ENCODE measurements at regions not wholly inside any gene's neighbourhood (a gene's known extent, or its start where the extent isn't known, plus 50 kb on each side); places are given as distances from the start of the nearest gene placed in this dataset.
"Not testable (repeated sequence)": the region's sequence is repeated elsewhere in the genome, so short reads cannot be mapped to it uniquely, and the experiment has no call there.

DNA sequence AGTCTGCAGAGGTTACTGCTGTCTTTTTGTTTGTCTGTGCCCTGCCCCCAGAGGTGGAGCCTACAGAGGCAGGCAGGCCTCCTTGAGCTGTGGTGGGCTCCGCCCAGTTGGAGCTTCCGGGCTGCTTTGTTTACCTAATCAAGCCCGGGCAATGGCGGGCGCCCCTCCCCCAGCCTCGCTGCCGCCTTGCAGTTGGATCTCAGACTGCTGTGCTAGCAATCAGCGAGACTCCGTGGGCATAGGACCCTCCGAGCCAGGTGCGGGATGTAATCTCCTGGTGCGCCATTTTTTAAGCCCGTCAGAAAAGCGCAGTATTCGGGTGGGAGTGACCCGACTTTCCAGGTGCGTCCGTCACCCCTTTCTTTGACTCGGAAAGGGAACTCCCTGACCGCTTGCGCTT, 141.5 kb upstream of the NTF3 start:
- TF ChIP-seq, protein P1, sequence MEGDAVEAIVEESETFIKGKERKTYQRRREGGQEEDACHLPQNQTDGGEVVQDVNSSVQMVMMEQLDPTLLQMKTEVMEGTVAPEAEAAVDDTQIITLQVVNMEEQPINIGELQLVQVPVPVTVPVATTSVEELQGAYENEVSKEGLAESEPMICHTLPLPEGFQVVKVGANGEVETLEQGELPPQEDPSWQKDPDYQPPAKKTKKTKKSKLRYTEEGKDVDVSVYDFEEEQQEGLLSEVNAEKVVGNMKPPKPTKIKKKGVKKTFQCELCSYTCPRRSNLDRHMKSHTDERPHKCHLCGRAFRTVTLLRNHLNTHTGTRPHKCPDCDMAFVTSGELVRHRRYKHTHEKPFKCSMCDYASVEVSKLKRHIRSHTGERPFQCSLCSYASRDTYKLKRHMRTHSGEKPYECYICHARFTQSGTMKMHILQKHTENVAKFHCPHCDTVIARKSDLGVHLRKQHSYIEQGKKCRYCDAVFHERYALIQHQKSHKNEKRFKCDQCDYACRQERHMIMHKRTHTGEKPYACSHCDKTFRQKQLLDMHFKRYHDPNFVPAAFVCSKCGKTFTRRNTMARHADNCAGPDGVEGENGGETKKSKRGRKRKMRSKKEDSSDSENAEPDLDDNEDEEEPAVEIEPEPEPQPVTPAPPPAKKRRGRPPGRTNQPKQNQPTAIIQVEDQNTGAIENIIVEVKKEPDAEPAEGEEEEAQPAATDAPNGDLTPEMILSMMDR (IDR thresholded peaks at IDR 0.05; ENCODE audit: poor library complexity): not testable (repeated sequence)
- not testable (repeated sequence) for TF ChIP-seq EZH2 (IDR thresholded peaks at IDR 0.05; ENCODE audit: borderline replicate concordance); EZH2phosphoT487 (IDR thresholded peaks at IDR 0.05; ENCODE audit: low read depth, severe bottlenecking, unreplicated experiment)
